ENCODE measurements at regions not wholly inside any gene's neighbourhood (a gene's known extent, or its start where the extent isn't known, plus 50 kb on each side); places are given as distances from the start of the nearest gene placed in this dataset.

- TF ChIP-seq CTCF (conservative IDR thresholded peaks at IDR 0.05) (no peak), EZH2 (IDR thresholded peaks at IDR 0.05; ENCODE audit: low read depth) (no peak)
- no peaks in the 10 kb centered on the region for H3K4me1 ChIP-seq (replicated peaks; ENCODE audit: insufficient read depth)
- ChIA-PET CTCF (no interaction called here), POLR2A (ENCODE audit: unreplicated experiment) (no interaction called here)
- H2AFZ ChIP-seq = no peak overlapping the region
- intact Hi-C loops (cut with micrococcal nuclease; ENCODE audit: unreplicated experiment) = no loop called here
- H3K79me2 ChIP-seq (ENCODE audit: low read depth) = no peaks in the 10 kb centered on the region
- BruUV-seq (replicated peaks) = no TSS peak
- no peak overlapping the region for H3K27ac ChIP-seq
- DNase-seq = no peak
- no peak overlapping the region for H3K4me2 ChIP-seq
- no peaks in the 10 kb centered on the region for H3F3A ChIP-seq (ENCODE audit: insufficient read depth, low read depth)
- no peaks in the 10 kb centered on the region for H3K9me3 ChIP-seq (ENCODE audit: insufficient read depth, low read depth)
- no peak overlapping the region for H3K4me3 ChIP-seq
- H3K36me3 ChIP-seq (ENCODE audit: low read depth) = no peaks in the 10 kb centered on the region
- no peaks in the 10 kb centered on the region for H3K27me3 ChIP-seq (ENCODE audit: insufficient read depth, low read depth)
- no peaks in the 10 kb centered on the region for H4K20me1 ChIP-seq (ENCODE audit: insufficient read depth)
- no peaks in the 10 kb centered on the region for H3K9me2 ChIP-seq (ENCODE audit: insufficient read depth)
Observed at GRCh38 chr1:48052923-48053291, 55.7 kb upstream of the TRABD2B start.

GRCh38 chr1:48051466-48052126 is 54.4 kb upstream of the TRABD2B start:
- no peak overlapping the region for H2AFZ ChIP-seq
- no peak overlapping the region for H3K27ac ChIP-seq
- TF ChIP-seq CTCF (conservative IDR thresholded peaks at IDR 0.05) (no peak), EZH2 (IDR thresholded peaks at IDR 0.05; ENCODE audit: low read depth) (no peak)
- H3K4me3 ChIP-seq = no peak overlapping the region
- H3K79me2 ChIP-seq (ENCODE audit: low read depth) = no peaks in the 10 kb centered on the region
- H3K9me2 ChIP-seq (ENCODE audit: insufficient read depth) = no peaks in the 10 kb centered on the region
- CTCF ChIA-PET = no interaction called here
- no TSS peak for BruUV-seq (replicated peaks)
- H3K4me2 ChIP-seq = no peak overlapping the region
- no peaks in the 10 kb centered on the region for H3K36me3 ChIP-seq (ENCODE audit: low read depth)
- no peaks in the 10 kb centered on the region for H3K4me1 ChIP-seq (replicated peaks; ENCODE audit: insufficient read depth)
- POLR2A ChIA-PET (ENCODE audit: unreplicated experiment) = no interaction called here
- no peak for DNase-seq
- H4K20me1 ChIP-seq (ENCODE audit: insufficient read depth) = no peaks in the 10 kb centered on the region
- no peaks in the 10 kb centered on the region for H3K9me3 ChIP-seq (ENCODE audit: insufficient read depth, low read depth)
- intact Hi-C loops (cut with micrococcal nuclease; ENCODE audit: unreplicated experiment) = no loop called here
- no peaks in the 10 kb centered on the region for H3F3A ChIP-seq (ENCODE audit: insufficient read depth, low read depth)
- H3K27me3 ChIP-seq (ENCODE audit: insufficient read depth, low read depth) = 0 out of 2 replicates have a peak, but pooled peaks cover 4% of the 10 kb centered on the region

- Histone ChIP-seq H3K27me3 (ENCODE audit: insufficient read depth, low read depth) (0 out of 2 replicates have a peak, but pooled peaks cover 4% of the 10 kb centered on the region), H3K9me2 (ENCODE audit: insufficient read depth) (no peaks in the 10 kb centered on the region), H3F3A (ENCODE audit: insufficient read depth, low read depth) (no peaks in the 10 kb centered on the region), H3K27ac (no peak overlapping the region), H3K4me3 (no peak overlapping the region), H4K20me1 (ENCODE audit: insufficient read depth) (no peaks in the 10 kb centered on the region), H2AFZ (no peak overlapping the region), H3K4me2 (no peak overlapping the region), H3K4me1 (replicated peaks; ENCODE audit: insufficient read depth) (no peaks in the 10 kb centered on the region), H3K9me3 (ENCODE audit: insufficient read depth, low read depth) (no peaks in the 10 kb centered on the region), H3K79me2 (ENCODE audit: low read depth) (no peaks in the 10 kb centered on the region), H3K36me3 (ENCODE audit: low read depth) (no peaks in the 10 kb centered on the region)
- DNase-seq = no peak
- CTCF ChIA-PET = no interaction called here
- POLR2A ChIA-PET (ENCODE audit: unreplicated experiment) = no interaction called here
- intact Hi-C loops (cut with micrococcal nuclease; ENCODE audit: unreplicated experiment) = no loop called here
- TF ChIP-seq CTCF (conservative IDR thresholded peaks at IDR 0.05) (no peak), EZH2 (IDR thresholded peaks at IDR 0.05; ENCODE audit: low read depth) (no peak)
- BruUV-seq (replicated peaks) = no TSS peak
Observed at GRCh38 chr1:48049823-48050535, 52.8 kb upstream of the TRABD2B start.
